Naive thymus-derived CD4-positive, alpha-beta T cell (primary cell): ENCODE measurements at regions not wholly inside any gene's neighbourhood (a gene's known extent, or its start where the extent isn't known, plus 50 kb on each side); places are given as distances from the start of the nearest gene placed in this dataset.

Experiments
- ATAC-seq: fragments of 150-1000 bp; cut with Tn5 transposase; 2 replicates; pipeline ENCODE4 v1.10.0; 2021; ENCODE audit warnings: mild to moderate bottlenecking, moderate library complexity
- CTCF ChIA-PET: fragments of 350-600 bp; sonication (Branson Sonifier 250); formaldehyde crosslinking; loops from one replicate; lab custom pipeline; 2021; ENCODE audit warnings: antibody characterized with exemption; lab: Charles Lee
- POLR2A ChIA-PET: fragments of 350-600 bp; sonication (Branson Sonifier 250); formaldehyde crosslinking; loops from one replicate; lab custom pipeline; 2021; ENCODE audit warnings: antibody characterized with exemption, inconsistent platforms; lab: Charles Lee
- DNase-seq, 9 donors: peaks; one replicate each; pipeline versions ENCODE4 v3.0.0 to v3.0.0-alpha.2; 2020 to 2022; ENCODE audit warnings: mixed read lengths in 1 of 9
- H3K27ac ChIP-seq: one replicate; pipeline ENCODE4 v1.7.0; 2013; ENCODE audit warnings: mild to moderate bottlenecking, low read depth, low read length, moderate library complexity
- H3K27me3 ChIP-seq, 2 donors: one replicate each; pipeline ENCODE4 v1.7.0; 2013; ENCODE audit warnings: low read length in 2 of 2, mild to moderate bottlenecking in 2 of 2, moderate library complexity in 2 of 2; ENCODE audit not compliant: control insufficient read depth in 2 of 2, insufficient read depth in 2 of 2
- H3K36me3 ChIP-seq, 3 experiments: 1 replicate in 2 of 3; 2 replicates in 1 of 3; pipeline ENCODE4 v1.7.0; 2013; ENCODE audit warnings: low read length in 3 of 3, mild to moderate bottlenecking in 3 of 3, moderate library complexity in 1 of 3; ENCODE audit not compliant: insufficient read depth in 3 of 3, control insufficient read depth in 2 of 3
- H3K4me1 ChIP-seq, 2 donors: one replicate each; pipeline ENCODE4 v1.7.0; 2013; ENCODE audit warnings: low read length in 2 of 2, mild to moderate bottlenecking in 2 of 2, moderate library complexity in 1 of 2; ENCODE audit not compliant: control insufficient read depth in 2 of 2, insufficient read depth in 2 of 2
- H3K4me3 ChIP-seq: 2 replicates; pipeline ENCODE4 v1.7.0; 2013; ENCODE audit warnings: mild to moderate bottlenecking, low read length
- H3K9me3 ChIP-seq, 3 experiments: 1 replicate in 2 of 3; 2 replicates in 1 of 3; pipeline ENCODE4 v1.7.0; 2013; ENCODE audit warnings: low read length in 3 of 3; ENCODE audit not compliant: control insufficient read depth in 2 of 3
- H3K27ac Mint-ChIP-seq, 9 donors: one replicate each; pipeline ENCODE4 v1.8.0; 2020 to 2022; ENCODE audit warnings: mixed read lengths in 9 of 9, mild to moderate bottlenecking in 8 of 9, moderate library complexity in 5 of 9, inconsistent platforms in 2 of 9
- H3K27me3 Mint-ChIP-seq, 5 donors: one replicate each; pipeline ENCODE4 v1.8.0; 2021 to 2022; ENCODE audit warnings: mixed read lengths in 5 of 5, mild to moderate bottlenecking in 1 of 5
- H3K36me3 Mint-ChIP-seq, 5 donors: one replicate each; pipeline ENCODE4 v1.8.0; 2020 to 2022; ENCODE audit warnings: mixed read lengths in 5 of 5, mild to moderate bottlenecking in 3 of 5, inconsistent platforms in 1 of 5
- H3K4me1 Mint-ChIP-seq, 7 donors: one replicate each; pipeline ENCODE4 v1.8.0; 2020 to 2022; ENCODE audit warnings: mixed read lengths in 7 of 7, mild to moderate bottlenecking in 3 of 7, inconsistent platforms in 1 of 7
- H3K4me3 Mint-ChIP-seq, 10 donors: one replicate each; pipeline ENCODE4 v1.8.0; 2020 to 2022; ENCODE audit warnings: mild to moderate bottlenecking in 10 of 10, mixed read lengths in 10 of 10, moderate library complexity in 6 of 10, inconsistent platforms in 2 of 10
- H3K9me3 Mint-ChIP-seq, 11 donors: one replicate each; pipeline ENCODE4 v1.8.0; 2020 to 2022; ENCODE audit warnings: mixed read lengths in 11 of 11, mild to moderate bottlenecking in 4 of 11, inconsistent platforms in 1 of 11, moderate library complexity in 1 of 11
- intact Hi-C, 2 donors: fragments of 100-400 bp; cut with micrococcal nuclease; formaldehyde crosslinking; loops; one replicate each; pipeline ENCODE4 v1.15.1; 2023

DNA sequence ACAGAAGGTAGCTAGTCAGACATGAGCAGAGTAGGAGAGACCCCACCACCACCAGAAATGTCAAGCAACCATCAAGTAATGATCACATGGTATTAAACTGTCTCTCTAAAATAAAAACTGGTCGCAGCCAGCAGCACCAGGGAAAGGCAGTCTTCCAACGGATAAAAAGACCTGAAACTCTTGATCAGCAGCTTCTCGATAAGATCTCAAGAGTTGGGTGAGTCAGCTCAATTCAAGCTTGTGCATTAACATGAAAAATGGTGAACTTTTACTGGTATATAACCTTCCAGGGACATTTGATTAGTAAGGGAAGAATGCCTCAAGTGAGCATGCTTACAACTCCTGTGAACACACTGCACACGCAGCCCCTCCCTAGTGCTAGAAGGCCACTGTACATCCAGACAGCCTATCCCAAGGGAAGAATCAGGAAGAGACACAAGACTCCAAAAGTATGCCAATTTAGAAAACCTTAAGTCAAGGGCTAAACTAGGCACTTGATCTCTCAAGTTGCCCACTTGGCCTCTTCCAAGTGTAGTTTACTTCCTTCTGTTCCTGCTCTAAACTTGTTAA lies 270.0 kb upstream of the GNPDA2 start:
- Histone ChIP-seq H3K4me3 (no peak overlapping the region), H3K4me1 (no peaks in the 10 kb centered on the region), H3K36me3 (no peaks in the 10 kb centered on the region), H3K9me3 (no peaks in the 10 kb centered on the region), H3K27ac (no peak overlapping the region), H3K27me3 (no peaks in the 10 kb centered on the region)
- Mint-ChIP-seq H3K36me3 (no peaks in the 10 kb centered on the region), H3K4me1 (no peaks in the 10 kb centered on the region), H3K4me3 (no peak overlapping the region), H3K27ac (no peak overlapping the region), H3K27me3 (no peaks in the 10 kb centered on the region), H3K9me3 (peaks cover 0 to 21% (median 7%) of the 10 kb centered on the region in 11 donors)
- ChIA-PET POLR2A (interaction anchor here (0.7 kb wide), 1 partner anchor 1431 kb away, joined by 3 read pairs; no protein-coding TSS in a partner anchor), CTCF (no interaction called here)
- DNase-seq (no peak), ATAC-seq (no peak)
- intact Hi-C loops: no loop called here

DNA sequence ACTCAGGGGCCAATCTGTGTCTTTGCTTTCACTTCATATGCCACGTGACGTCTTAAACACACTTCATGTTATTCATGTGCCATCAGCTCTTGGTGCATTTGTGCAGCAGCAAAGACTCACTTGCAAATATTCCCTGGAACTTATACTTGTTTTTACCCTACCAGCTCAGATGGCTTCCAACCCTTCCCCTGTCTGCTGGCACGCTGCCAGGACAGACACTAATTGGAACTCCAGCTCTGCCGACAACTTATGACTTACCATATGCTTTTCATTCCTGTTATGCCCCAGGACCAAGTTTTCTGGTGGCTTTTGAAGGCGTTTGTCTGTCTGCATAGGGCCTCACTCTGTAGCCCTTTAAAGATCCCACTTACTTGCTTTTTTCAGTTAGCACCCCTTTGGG lies 261.7 kb upstream of the GNPDA2 start:
- Mint-ChIP-seq H3K27ac (no peak overlapping the region), H3K9me3 (peaks cover 0 to 21% (median 12%) of the 10 kb centered on the region in 11 donors), H3K36me3 (no peaks in the 10 kb centered on the region), H3K4me3 (no peak overlapping the region), H3K4me1 (no peaks in the 10 kb centered on the region), H3K27me3 (no peaks in the 10 kb centered on the region)
- POLR2A ChIA-PET: no interaction called here
- Histone ChIP-seq H3K27ac (no peak overlapping the region), H3K27me3 (no peaks in the 10 kb centered on the region), H3K9me3 (peaks cover 0 to 4% (median 0%) of the 10 kb centered on the region in 3 experiments), H3K4me3 (no peak overlapping the region), H3K36me3 (no peaks in the 10 kb centered on the region), H3K4me1 (no peaks in the 10 kb centered on the region)
- no peak for DNase-seq
- intact Hi-C loops: no loop called here
- CTCF ChIA-PET: no interaction called here
- no peak for ATAC-seq

DNA sequence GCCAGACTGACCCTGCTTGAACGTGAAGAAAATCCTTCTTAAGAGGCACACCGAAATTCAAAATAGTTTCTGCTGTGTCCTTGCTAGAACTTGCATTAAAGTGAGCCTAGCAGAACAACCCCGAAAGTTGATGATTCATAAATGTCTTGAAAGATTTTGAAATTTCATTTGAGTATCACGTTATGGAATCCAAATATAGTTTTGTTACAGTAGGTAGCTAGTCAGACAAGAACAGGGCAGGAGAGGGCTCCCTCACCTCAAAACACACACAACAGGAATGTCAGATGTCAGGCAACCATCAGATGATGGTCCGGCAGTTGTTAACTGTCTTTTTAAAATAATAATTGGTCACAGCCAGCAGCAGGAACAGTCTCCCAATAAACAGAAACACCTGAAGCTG lies 259.6 kb upstream of the GNPDA2 start:
- H3K9me3 Mint-ChIP-seq: peaks cover 0 to 14% (median 7%) of the 10 kb centered on the region in 11 donors
- H3K27me3 ChIP-seq: no peaks in the 10 kb centered on the region
- no peaks in the 10 kb centered on the region for H3K27me3 Mint-ChIP-seq
- H3K4me1 ChIP-seq: no peaks in the 10 kb centered on the region
- no peak overlapping the region for H3K4me3 ChIP-seq
- H3K27ac Mint-ChIP-seq: no peak overlapping the region
- intact Hi-C loops: no loop called here
- no peaks in the 10 kb centered on the region for H3K36me3 Mint-ChIP-seq
- ChIA-PET POLR2A (interaction anchor here (0.7 kb wide), 1 partner anchor 11 kb away, joined by 3 read pairs; no protein-coding TSS in a partner anchor), CTCF (no interaction called here)
- no peaks in the 10 kb centered on the region for H3K4me1 Mint-ChIP-seq
- H3K36me3 ChIP-seq: no peaks in the 10 kb centered on the region
- DNase-seq (no peak), ATAC-seq (no peak)
- H3K9me3 ChIP-seq: peaks cover 0 to 1% (median 0%) of the 10 kb centered on the region in 3 experiments
- no peak overlapping the region for H3K4me3 Mint-ChIP-seq
- no peak overlapping the region for H3K27ac ChIP-seq

DNA sequence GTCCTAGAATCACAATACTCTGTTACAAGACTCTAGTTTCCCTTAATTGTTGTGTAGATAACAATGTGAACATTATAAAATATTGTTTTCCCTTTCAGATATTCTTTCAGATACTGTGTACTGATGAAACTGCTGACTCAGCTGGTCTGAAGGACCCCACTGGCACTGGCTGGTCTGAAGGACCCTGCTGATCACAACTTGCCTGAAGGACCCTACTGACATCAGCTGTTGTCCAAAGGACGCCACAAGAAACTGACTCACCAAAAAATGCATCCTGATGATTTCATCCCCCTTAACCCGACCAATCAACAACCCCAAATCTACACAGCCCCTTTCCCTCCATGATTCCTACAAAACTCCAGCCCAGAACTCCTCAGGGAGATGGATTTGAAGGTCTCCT lies 258.8 kb upstream of the GNPDA2 start:
- intact Hi-C loops: no loop called here
- Histone ChIP-seq H3K36me3 (no peaks in the 10 kb centered on the region), H3K27ac (no peak overlapping the region), H3K27me3 (no peaks in the 10 kb centered on the region), H3K9me3 (no peaks in the 10 kb centered on the region), H3K4me3 (no peak overlapping the region), H3K4me1 (no peaks in the 10 kb centered on the region)
- no peak for ATAC-seq
- Mint-ChIP-seq H3K27ac (no peak overlapping the region), H3K4me3 (no peak overlapping the region), H3K4me1 (no peaks in the 10 kb centered on the region), H3K9me3 (peaks cover 1 to 16% (median 8%) of the 10 kb centered on the region in 11 donors), H3K36me3 (no peaks in the 10 kb centered on the region), H3K27me3 (no peaks in the 10 kb centered on the region)
- CTCF ChIA-PET: no interaction called here
- POLR2A ChIA-PET: no interaction called here
- no peak for DNase-seq

DNA sequence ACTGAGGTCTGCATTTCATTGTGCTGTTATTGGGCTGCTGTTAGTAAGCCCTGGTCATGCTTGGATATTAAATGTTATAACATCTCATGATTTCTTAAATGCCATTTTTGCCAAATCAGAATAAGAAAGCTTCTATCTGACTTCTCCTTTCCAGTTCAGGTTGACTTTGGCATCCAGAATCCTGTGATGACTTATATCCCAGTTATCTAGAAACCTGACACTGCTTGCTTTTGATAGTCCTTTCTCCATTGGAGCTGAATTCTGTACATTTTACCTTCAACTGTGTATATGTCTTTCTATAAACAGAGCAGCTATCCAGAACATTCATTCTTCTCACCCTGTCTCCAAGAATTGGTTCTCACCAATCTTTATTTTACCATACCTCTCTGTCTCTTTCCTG lies 257.7 kb upstream of the GNPDA2 start:
- Mint-ChIP-seq H3K27me3 (no peaks in the 10 kb centered on the region), H3K36me3 (no peaks in the 10 kb centered on the region), H3K27ac (no peak overlapping the region), H3K4me3 (no peak overlapping the region), H3K4me1 (no peaks in the 10 kb centered on the region), H3K9me3 (peaks cover 3 to 18% (median 7%) of the 10 kb centered on the region in 11 donors)
- POLR2A ChIA-PET: no interaction called here
- no peak overlapping the region for H3K27ac ChIP-seq
- no peaks in the 10 kb centered on the region for H3K27me3 ChIP-seq
- no peaks in the 10 kb centered on the region for H3K4me1 ChIP-seq
- no peaks in the 10 kb centered on the region for H3K36me3 ChIP-seq
- ATAC-seq (no peak), DNase-seq (no peak)
- intact Hi-C loops: no loop called here
- CTCF ChIA-PET: no interaction called here
- no peaks in the 10 kb centered on the region for H3K9me3 ChIP-seq
- H3K4me3 ChIP-seq: no peak overlapping the region

DNA sequence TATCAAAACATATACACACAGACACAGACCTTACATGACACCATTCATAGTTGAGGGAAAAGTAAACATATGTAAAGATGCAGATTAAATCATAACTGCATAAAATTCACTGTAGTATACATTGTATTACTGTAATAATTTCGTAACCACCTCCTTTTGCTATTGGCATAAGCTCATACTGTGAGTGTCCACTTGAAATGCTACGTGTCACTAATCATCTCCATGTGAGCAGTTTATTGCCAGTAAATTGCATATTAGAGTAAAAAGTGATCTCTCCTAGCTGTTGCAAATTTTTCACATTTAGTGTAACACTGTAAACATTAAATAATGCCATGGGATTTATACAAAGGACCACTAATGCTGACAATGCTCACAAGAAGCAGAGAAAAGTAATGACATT lies 256.7 kb upstream of the GNPDA2 start:
- H3K4me3 ChIP-seq: no peak overlapping the region
- Mint-ChIP-seq H3K4me1 (no peaks in the 10 kb centered on the region), H3K27ac (no peak overlapping the region), H3K9me3 (peaks cover 0 to 12% (median 7%) of the 10 kb centered on the region in 11 donors), H3K4me3 (no peak overlapping the region), H3K27me3 (no peaks in the 10 kb centered on the region), H3K36me3 (no peaks in the 10 kb centered on the region)
- no peak overlapping the region for H3K27ac ChIP-seq
- H3K27me3 ChIP-seq: no peaks in the 10 kb centered on the region
- DNase-seq (no peak), ATAC-seq (no peak)
- POLR2A ChIA-PET: no interaction called here
- no peaks in the 10 kb centered on the region for H3K9me3 ChIP-seq
- H3K36me3 ChIP-seq: no peaks in the 10 kb centered on the region
- intact Hi-C loops: no loop called here
- H3K4me1 ChIP-seq: no peaks in the 10 kb centered on the region
- CTCF ChIA-PET: no interaction called here

DNA sequence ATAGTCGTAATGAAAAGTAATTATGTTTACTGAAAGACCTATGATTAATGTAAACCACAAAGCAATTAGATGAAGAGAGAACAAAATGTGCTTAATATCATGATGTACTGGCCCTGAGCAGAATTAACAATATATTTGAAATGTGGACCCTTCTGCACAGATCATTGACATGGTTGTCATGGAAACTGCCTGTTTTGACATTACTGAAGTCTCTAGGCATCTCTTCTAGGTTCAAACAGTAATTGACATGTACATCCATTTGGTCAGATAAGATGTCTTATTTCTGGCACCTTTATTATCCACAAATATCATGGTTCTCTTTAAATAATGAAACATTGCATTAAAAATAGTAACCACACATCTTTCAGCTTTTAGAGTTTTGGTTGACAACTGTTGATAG lies 251.7 kb upstream of the GNPDA2 start:
- H3K9me3 Mint-ChIP-seq: peaks cover 0 to 12% (median 2%) of the 10 kb centered on the region in 11 donors
- no peaks in the 10 kb centered on the region for H3K36me3 ChIP-seq
- DNase-seq: no peak
- no peak overlapping the region for H3K27ac ChIP-seq
- H3K36me3 Mint-ChIP-seq: no peaks in the 10 kb centered on the region
- H3K4me3 Mint-ChIP-seq: no peak overlapping the region
- no peaks in the 10 kb centered on the region for H3K4me1 ChIP-seq
- H3K4me3 ChIP-seq: no peak overlapping the region
- ChIA-PET CTCF (no interaction called here), POLR2A (no interaction called here)
- ATAC-seq: no peak
- no peak overlapping the region for H3K27ac Mint-ChIP-seq
- no peaks in the 10 kb centered on the region for H3K4me1 Mint-ChIP-seq
- intact Hi-C loops: no loop called here
- H3K9me3 ChIP-seq: no peaks in the 10 kb centered on the region
- H3K27me3 ChIP-seq: no peaks in the 10 kb centered on the region
- H3K27me3 Mint-ChIP-seq: no peaks in the 10 kb centered on the region
